SK-N-MC (cell line): ENCODE measurements at regions not wholly inside any gene's neighbourhood (a gene's known extent, or its start where the extent isn't known, plus 50 kb on each side); places are given as distances from the start of the nearest gene placed in this dataset.

Experiments
- EZH2 ChIP-seq: fragments of 200-600 bp; sonication (generic); IDR thresholded peaks from one replicate; pipeline ENCODE4 v1.6.1; 2017; ENCODE audit warnings: antibody characterized with exemption
- FOXP2 ChIP-seq: optimal IDR thresholded peaks from 2 replicates; pipeline ENCODE3; 2011; ENCODE audit warnings: mild to moderate bottlenecking, moderate library complexity; ENCODE audit not compliant: insufficient read depth; ENCODE audit errors: extremely low read length, control extremely low read depth
- POLR2AphosphoS5 ChIP-seq: IDR thresholded peaks from 2 replicates; pipeline ENCODE4 v1.6.1; 2012; ENCODE audit warnings: mild to moderate bottlenecking, low read depth, low read length, borderline replicate concordance

DNA sequence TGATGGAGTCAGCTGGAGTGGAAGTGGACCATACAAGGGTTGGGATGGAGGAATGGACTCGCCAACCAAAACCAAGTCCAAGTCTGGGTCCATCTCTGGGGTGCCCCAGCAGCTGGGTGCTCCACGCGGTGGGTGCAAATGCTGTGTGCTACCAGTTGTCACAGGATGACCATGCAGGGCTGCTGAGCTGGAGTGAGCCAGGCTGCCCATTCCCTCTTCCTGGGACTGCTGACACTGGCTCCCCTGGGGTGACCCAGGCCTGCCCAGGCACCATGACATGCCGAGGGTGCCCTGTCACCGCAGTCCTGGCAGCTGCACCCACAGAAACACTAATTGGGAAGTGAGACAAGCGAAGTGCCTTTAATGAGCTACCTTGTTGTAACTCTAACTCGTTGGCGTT lies 140.2 kb downstream of the TPRA1 start:
- TF ChIP-seq POLR2AphosphoS5 = no peak
- TF ChIP-seq FOXP2 = no peak
- no peak for TF ChIP-seq EZH2
